Muscle layer of duodenum (tissue), 2 donors: ENCODE measurements at regions not wholly inside any gene's neighbourhood (a gene's known extent, or its start where the extent isn't known, plus 50 kb on each side); places are given as distances from the start of the nearest gene placed in this dataset.
"Not testable (repeated sequence)": the region's sequence is repeated elsewhere in the genome, so short reads cannot be mapped to it uniquely, and the experiment has no call there.

ENCODE experiments used
- H3K27ac ChIP-seq: one replicate; pipeline ENCODE4 v1.7.0; 2013; ENCODE audit warnings: mild to moderate bottlenecking, low read length
- H3K27me3 ChIP-seq: one replicate; pipeline ENCODE4 v1.7.0; 2013; ENCODE audit warnings: low read depth, mild to moderate bottlenecking, control low read depth, low read length
- H3K36me3 ChIP-seq, 2 donors: one replicate each; pipeline ENCODE4 v1.7.0; 2013; ENCODE audit warnings: low read length in 2 of 2, control low read depth in 1 of 2, mild to moderate bottlenecking in 1 of 2; ENCODE audit not compliant: insufficient read depth in 2 of 2, control insufficient read depth in 1 of 2
- H3K4me1 ChIP-seq, 2 donors: one replicate each; pipeline ENCODE4 v1.7.0; 2013; ENCODE audit warnings: low read length in 2 of 2, mild to moderate bottlenecking in 2 of 2, control low read depth in 1 of 2, moderate library complexity in 1 of 2; ENCODE audit not compliant: insufficient read depth in 2 of 2, control insufficient read depth in 1 of 2
- H3K4me3 ChIP-seq, 2 donors: one replicate each; pipeline ENCODE4 v1.7.0; 2013; ENCODE audit warnings: low read length in 2 of 2, low read depth in 1 of 2, mild to moderate bottlenecking in 1 of 2
- H3K9me3 ChIP-seq, 2 donors: one replicate each; pipeline ENCODE4 v1.7.0; 2013; ENCODE audit warnings: low read length in 2 of 2, control low read depth in 1 of 2, mild to moderate bottlenecking in 1 of 2; ENCODE audit not compliant: control insufficient read depth in 1 of 2
- donor health status: healthy.

DNA sequence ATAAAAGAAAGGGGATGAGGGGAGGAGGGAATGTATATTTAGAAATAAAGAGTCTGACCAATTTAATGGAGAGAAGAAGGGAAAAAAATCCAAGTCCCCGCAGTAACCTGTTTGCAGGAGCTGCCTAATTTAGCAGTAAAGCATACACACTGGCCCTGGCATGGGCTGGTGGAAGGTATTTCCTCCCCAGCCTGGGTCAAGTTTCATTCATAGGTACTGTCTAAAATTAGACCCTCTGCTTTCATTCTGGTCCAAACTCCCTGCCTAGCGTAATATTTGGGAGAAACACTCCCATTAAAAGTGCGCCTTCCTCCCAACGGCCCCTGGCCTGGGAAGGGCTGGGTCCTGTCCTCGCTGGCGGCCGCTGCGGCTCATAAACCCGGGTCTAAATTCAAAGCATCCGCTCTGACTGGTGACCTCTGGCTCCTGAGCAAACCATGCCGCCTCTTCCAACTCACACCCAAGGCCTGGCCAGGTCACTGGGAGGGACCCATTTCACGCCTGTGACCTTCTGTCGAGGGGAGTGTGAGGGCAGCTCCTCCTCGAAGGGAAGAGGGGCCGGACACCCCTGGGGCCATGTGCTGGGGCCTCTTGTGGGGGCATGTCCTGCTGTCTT is 123.2 kb downstream of the FGF18 start:
- H3K36me3 ChIP-seq, result no peaks in the 10 kb centered on the region
- no peaks in the 10 kb centered on the region for H3K9me3 ChIP-seq
- H3K4me1 ChIP-seq, result no peaks in the 10 kb centered on the region
- no peak overlapping the region for H3K4me3 ChIP-seq
- no peak overlapping the region for H3K27ac ChIP-seq
- H3K27me3 ChIP-seq, result no peaks in the 10 kb centered on the region

DNA sequence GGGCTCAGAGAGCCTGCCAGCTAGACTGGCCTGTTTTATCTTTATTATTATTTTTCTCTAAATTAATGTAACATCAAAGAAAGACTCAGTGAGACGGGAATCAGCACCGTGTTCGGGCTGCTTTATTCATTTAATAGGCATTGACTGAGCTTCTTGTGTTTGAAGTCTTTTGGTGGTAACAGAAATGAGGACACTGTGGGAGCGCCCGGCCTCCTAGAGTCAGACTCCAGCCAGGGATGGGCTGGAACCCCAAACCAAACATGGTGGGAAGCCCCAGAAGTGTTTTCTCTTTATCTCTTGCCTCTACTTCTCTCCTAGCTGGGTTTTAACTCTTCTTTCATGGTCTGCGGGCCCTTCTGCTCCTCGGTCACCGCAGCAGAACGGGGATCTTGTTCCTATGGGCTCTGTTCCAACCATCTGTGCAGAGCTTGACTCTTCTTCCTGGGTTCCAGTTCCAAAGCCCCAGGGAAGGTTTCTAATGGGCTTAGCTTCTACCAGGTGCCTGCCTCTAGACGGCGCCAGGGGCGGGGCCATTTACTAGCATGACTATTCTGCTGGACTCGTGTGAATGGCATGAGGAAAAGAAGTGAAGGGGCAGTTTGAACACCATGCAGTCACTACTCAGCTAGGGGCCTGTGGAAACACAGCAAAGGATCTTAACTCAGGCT is 123.8 kb downstream of the FGF18 start:
- H3K27ac ChIP-seq, result no peak overlapping the region
- H3K4me3 ChIP-seq, result no peak overlapping the region
- H3K27me3 ChIP-seq, result no peaks in the 10 kb centered on the region
- H3K9me3 ChIP-seq, result no peaks in the 10 kb centered on the region
- no peaks in the 10 kb centered on the region for H3K4me1 ChIP-seq
- no peaks in the 10 kb centered on the region for H3K36me3 ChIP-seq

DNA sequence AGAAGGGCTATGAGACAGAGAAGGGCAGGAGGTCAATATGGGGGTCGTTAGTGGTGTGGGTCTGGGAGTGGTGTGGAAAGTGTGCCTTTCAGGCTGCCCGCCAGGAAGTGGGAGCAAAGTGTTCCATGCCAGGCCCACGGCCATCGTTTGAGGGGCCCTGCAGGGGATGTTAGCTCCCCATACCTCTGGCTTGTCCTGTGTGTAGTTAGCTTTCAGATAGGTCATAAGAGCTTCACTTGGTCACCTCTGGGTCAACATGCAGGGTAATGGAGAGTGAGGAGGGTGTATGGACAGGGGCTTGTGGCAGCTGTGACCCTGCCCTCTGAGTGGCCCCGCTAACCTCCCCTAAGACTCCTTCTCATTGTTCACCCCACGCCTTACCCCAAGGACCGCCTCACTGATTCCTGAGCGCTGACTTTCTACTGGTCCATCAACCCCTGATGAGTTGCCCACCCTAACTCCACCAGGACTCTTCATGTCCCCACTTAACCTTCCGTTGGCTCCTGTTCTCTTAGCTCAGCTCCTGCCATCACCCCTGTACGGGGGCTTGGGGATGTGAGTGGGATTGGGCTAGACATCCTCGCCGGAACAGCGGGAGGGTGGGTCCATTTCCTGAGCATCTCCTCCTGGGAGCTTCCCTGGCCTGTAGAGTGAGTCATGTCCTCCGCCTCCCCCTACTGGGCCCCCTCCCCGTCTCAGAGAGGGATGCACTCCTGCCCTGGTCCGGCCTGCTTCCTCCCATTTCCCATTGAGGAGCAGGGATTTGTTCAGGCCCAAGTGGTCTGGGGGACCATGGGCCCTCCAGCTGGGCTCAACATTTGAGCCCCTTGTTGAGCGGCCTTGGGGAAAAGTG is 125.7 kb downstream of the FGF18 start:
- H3K36me3 ChIP-seq, result no peaks in the 10 kb centered on the region
- no peak overlapping the region for H3K4me3 ChIP-seq
- H3K9me3 ChIP-seq, result no peaks in the 10 kb centered on the region
- no peaks in the 10 kb centered on the region for H3K27me3 ChIP-seq
- no peak overlapping the region for H3K27ac ChIP-seq
- no peaks in the 10 kb centered on the region for H3K4me1 ChIP-seq

DNA sequence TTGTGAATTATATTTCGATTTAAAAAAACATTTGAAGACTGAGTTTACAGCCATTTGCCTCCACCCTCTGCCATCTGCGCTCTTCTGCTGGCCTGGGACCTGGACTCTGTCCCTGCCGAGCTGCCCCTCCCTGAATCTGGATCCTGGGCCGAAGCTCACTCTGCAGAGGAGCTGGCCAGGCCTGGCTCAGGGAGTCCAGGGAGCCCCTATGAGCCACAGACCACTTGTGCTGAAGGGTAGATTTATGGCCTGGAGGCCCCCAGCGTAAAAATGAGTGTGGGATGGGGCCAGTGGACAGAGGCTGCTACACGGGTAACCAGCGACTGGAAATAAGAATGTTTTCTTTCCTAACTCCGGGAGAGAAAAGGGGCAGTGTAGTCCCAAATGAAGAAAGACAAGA is 129.8 kb downstream of the FGF18 start:
- Histone ChIP-seq H3K27ac (no peak overlapping the region), H3K27me3 (no peaks in the 10 kb centered on the region), H3K4me3 (no peak overlapping the region), H3K4me1 (no peaks in the 10 kb centered on the region), H3K9me3 (no peaks in the 10 kb centered on the region), H3K36me3 (no peaks in the 10 kb centered on the region)

DNA sequence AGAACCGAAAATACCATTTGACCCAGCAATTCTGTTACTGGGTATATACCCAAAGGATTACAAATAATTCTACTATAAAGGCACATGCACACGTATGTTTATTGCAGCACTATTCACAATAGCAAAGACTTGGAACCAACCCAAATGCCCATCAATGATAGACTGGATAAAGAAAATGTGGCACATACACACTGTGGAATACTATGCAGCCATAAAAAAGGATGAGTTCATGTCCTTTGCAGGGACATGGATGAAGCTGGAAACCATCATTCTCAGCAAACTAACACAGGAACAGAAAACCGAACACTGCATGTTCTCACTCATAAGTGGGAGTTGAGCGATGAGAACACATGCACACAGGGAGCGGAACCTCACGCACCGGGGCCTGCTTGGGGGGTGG is 134.4 kb downstream of the FGF18 start:
- not testable (repeated sequence) for H3K27me3 ChIP-seq, H3K4me3 ChIP-seq, H3K9me3 ChIP-seq, H3K36me3 ChIP-seq, H3K27ac ChIP-seq, H3K4me1 ChIP-seq

DNA sequence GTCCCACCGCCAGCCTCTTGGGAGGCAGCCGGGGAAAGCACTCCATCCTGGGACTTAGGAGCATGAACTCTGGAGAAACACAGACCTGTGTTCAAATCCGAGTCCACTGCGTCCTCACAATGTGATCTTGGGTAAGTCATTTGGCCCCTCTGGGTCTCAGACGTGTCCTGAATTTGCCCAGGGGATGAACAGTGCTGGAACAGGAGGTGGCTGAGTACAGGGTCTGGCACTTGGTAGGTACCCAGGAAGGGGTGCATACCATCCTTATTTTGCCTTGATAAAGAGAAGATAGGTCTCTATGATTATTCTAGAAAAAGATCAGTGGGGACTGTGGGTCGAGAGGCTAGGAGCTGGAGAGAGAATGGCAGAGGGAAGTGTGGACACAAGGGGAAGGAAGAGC is 135.7 kb downstream of the FGF18 start:
- Histone ChIP-seq H3K27me3 (no peaks in the 10 kb centered on the region), H3K9me3 (no peaks in the 10 kb centered on the region), H3K4me3 (no peak overlapping the region), H3K4me1 (no peaks in the 10 kb centered on the region), H3K36me3 (no peaks in the 10 kb centered on the region), H3K27ac (no peak overlapping the region)

DNA sequence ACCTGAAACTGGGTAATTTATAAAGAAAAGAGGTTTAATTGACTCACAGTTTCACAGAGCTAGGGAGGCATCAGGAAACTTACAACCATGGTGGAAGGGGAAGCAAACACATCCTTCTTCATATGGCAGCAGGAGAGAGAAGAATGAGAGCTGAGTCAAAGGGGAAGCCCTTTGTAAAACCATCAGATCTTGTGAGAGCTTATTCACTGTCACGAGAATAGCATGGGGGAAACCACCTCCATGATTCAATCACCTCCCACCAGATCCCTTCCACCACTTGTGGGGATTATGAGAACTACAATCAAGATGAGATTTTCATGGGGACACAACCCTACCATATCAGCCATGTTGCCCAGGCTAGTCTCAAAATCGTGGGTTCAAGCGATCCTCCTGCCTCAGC is 143.4 kb downstream of the FGF18 start:
- Histone ChIP-seq H3K27ac (no peak overlapping the region), H3K4me1 (no peaks in the 10 kb centered on the region), H3K27me3 (no peaks in the 10 kb centered on the region), H3K4me3 (no peak overlapping the region), H3K36me3 (no peaks in the 10 kb centered on the region), H3K9me3 (peaks cover 0 to 3% of the 10 kb centered on the region in 2 donors)

DNA sequence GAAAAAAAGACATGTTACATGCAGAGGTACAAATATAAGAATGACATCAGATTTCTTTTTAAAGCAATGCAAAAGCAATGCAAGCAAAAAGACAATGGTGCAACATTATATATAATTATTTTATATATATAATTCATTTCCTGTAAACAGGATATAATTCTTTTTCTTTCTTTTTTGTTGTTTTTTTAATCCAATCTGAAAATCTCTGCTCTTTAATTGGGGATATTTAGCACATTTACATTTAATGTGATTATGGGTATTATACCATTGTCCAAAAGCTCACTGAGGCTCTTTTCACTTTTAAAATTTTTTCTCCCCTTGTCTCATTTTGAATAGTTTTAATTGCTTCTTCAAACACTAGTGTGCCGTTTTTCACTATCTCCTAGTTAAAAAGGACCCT is 148.9 kb downstream of the FGF18 start:
- Histone ChIP-seq H3K27ac (no peak overlapping the region), H3K4me3 (no peak overlapping the region), H3K36me3 (no peaks in the 10 kb centered on the region), H3K27me3 (no peaks in the 10 kb centered on the region), H3K9me3 (peaks cover 5 to 18% of the 10 kb centered on the region in 2 donors), H3K4me1 (no peaks in the 10 kb centered on the region)

DNA sequence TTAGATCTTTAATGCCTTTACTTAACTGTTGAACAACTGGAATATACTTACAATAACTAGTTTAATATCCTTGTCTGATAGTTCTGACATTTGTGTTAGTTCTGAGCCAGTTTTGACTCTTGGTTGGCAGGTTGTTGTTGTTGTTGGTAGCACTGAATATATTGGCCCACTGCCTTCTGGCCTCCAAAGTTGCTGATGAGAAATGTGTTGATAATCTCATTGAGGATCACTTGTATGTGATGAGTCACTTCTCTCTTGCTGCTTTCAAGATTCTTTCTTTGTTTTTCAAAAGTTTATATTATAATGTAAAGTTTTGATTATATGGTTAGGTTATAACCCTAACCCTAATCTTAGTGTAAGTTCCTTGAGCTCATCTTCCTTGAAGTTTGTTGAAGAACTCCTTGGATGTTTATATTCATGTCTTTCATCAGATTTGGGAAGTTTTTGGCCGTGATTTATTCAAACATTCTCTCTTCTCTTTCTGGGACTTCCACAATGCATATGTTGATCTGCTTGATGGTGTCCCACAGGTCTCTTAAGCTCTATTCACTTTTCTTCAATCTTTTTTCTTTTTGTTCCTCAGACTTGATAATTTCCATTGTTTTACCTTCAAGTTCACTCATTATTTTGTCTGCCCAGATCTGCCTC is 149.7 kb downstream of the FGF18 start:
- Histone ChIP-seq H3K27ac (no peak overlapping the region), H3K4me1 (no peaks in the 10 kb centered on the region), H3K4me3 (no peak overlapping the region), H3K36me3 (no peaks in the 10 kb centered on the region), H3K9me3 (peaks cover 5 to 18% of the 10 kb centered on the region in 2 donors), H3K27me3 (no peaks in the 10 kb centered on the region)

DNA sequence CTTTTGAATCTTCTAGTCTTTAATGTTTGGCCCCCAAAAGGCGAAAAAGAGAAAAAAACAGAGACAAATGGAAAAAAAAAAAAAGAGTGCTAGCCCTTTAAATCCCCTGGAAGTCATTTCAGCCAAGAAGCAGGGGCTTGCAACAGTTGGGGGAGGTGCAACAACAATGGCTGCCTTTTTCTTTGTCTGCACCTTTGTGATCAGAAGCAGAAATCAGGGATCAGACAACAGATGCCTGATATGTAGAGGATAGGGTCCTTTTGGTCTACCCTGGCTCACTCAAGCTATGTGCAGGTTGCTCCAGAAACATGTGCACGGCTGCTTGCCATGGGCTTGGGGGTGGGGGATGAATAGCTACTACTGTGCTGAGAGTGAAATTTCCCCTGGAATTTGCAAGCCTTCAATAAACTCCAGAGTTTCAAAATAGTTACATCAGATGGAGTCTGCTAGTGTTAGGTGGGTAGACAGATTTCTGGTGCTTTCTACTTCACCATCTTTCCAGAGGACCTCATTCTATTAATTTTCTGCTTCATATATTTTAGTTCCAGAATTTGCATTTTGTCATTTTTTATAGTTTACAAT is 150.9 kb downstream of the FGF18 start:
- Histone ChIP-seq H3K9me3 (peaks cover 5 to 18% of the 10 kb centered on the region in 2 donors), H3K4me1 (no peaks in the 10 kb centered on the region), H3K4me3 (no peak overlapping the region), H3K36me3 (no peaks in the 10 kb centered on the region), H3K27me3 (no peaks in the 10 kb centered on the region), H3K27ac (no peak overlapping the region)

DNA sequence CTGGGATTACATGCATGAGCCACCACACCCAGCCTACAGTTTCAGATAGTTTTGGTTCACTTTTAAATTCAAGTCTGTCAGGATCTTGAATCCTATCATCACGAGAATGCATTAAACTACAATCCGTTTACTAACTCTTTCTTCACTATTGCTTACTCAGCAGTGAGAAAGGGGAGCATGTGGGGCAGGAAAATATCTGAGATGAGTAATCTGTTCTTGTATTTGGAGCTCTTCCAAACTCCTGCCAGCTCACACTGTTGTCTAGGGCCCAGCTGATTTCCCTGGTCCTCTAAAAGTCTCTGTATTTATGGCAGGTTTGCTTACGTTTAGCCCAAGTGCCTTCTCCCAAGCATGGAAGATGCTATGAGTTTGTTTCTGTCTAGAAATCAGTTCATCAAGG is 152.2 kb downstream of the FGF18 start:
- H3K27ac ChIP-seq, result no peak overlapping the region
- no peak overlapping the region for H3K4me3 ChIP-seq
- H3K9me3 ChIP-seq, result peaks cover 11 to 23% of the 10 kb centered on the region in 2 donors

More for the DNA sequence above, 152.2 kb downstream of the FGF18 start:
- no peaks in the 10 kb centered on the region for H3K27me3 ChIP-seq
- H3K4me1 ChIP-seq, result no peaks in the 10 kb centered on the region
- no peaks in the 10 kb centered on the region for H3K36me3 ChIP-seq
